Stimulated activated CD4-positive, alpha-beta T cell treated with anti-CD3 and anti-CD28 coated beads, Interleukin-1b, Interleukin-23, amount 100 ng/mL, for 4 hours (primary cell): ENCODE measurements at regions not wholly inside any gene's neighbourhood (a gene's known extent, or its start where the extent isn't known, plus 50 kb on each side); places are given as distances from the start of the nearest gene placed in this dataset.

Experiments
- DNase-seq, 2 donors: peaks; one replicate each; pipeline ENCODE4 v3.0.0-alpha.2; 2020; ENCODE audit warnings: low read depth in 2 of 2

- no peak for DNase-seq
Measured at GRCh38 chr3:72568083-72568482, 280.2 kb downstream of the SHQ1 start.

GRCh38 chr3:72567474-72567873 is 280.8 kb downstream of the SHQ1 start:
- no peak for DNase-seq

- DNase-seq = no peak
Measured at GRCh38 chr3:72565593-72565992, 282.7 kb downstream of the SHQ1 start.

- no peak for DNase-seq
Measured at GRCh38 chr3:72563690-72564370, 284.4 kb downstream of the SHQ1 start.

GRCh38 chr3:72560846-72561675 is 287.2 kb downstream of the SHQ1 start:
- no peak for DNase-seq

- no peak for DNase-seq
Measured at GRCh38 chr3:72559385-72559784, 288.9 kb downstream of the SHQ1 start.

- no peak for DNase-seq
Measured at GRCh38 chr3:72558001-72558400, 290.2 kb downstream of the SHQ1 start.

- DNase-seq = no peak
Measured at GRCh38 chr3:72555714-72556113, 292.5 kb downstream of the SHQ1 start.

- no peak for DNase-seq
Measured at GRCh38 chr3:72554689-72555088, 293.6 kb downstream of the SHQ1 start.

GRCh38 chr3:72553298-72553697 is 294.9 kb downstream of the SHQ1 start:
- DNase-seq = no peak

- no peak for DNase-seq
Measured at GRCh38 chr3:72550582-72551262, 297.5 kb downstream of the SHQ1 start.

- DNase-seq = no peak
Measured at GRCh38 chr3:72549761-72550581, 298.3 kb downstream of the SHQ1 start.

GRCh38 chr3:72548981-72549380 is 299.3 kb downstream of the SHQ1 start:
- DNase-seq = no peak

GRCh38 chr3:72548461-72548860 is 299.8 kb downstream of the SHQ1 start:
- no peak for DNase-seq

- no peak for DNase-seq
Measured at GRCh38 chr3:72547183-72547582, 301.1 kb downstream of the SHQ1 start.

GRCh38 chr3:72544239-72544638 is 304.0 kb downstream of the SHQ1 start:
- DNase-seq = no peak

- no peak for DNase-seq
Measured at GRCh38 chr3:72543246-72543645, 305.0 kb downstream of the SHQ1 start.

- DNase-seq = no peak
Measured at GRCh38 chr3:72542781-72543180, 305.5 kb downstream of the SHQ1 start.

- DNase-seq = no peak
Measured at GRCh38 chr3:72539856-72540255, 308.4 kb downstream of the SHQ1 start.

GRCh38 chr3:72538070-72538745 is 310.0 kb downstream of the SHQ1 start:
- DNase-seq = no peak

- no peak for DNase-seq
Measured at GRCh38 chr3:72537448-72537847, 310.8 kb downstream of the SHQ1 start.
